ENCODE measurements at regions not wholly inside any gene's neighbourhood (a gene's known extent, or its start where the extent isn't known, plus 50 kb on each side); places are given as distances from the start of the nearest gene placed in this dataset.

- TF ChIP-seq CTCF (IDR thresholded peaks at IDR 0.05) (no peak), POLR2A (IDR thresholded peaks at IDR 0.05) (no peak)
Observed at GRCh38 chrX:14354521-14354920, 174.8 kb upstream of the GLRA2 start.
